ENCODE measurements at regions not wholly inside any gene's neighbourhood (a gene's known extent, or its start where the extent isn't known, plus 50 kb on each side); places are given as distances from the start of the nearest gene placed in this dataset.
A peak's percentile ranks its signal among the peaks of the same experiment; 100 is the strongest.
"Not testable (repeated sequence)": the region's sequence is repeated elsewhere in the genome, so short reads cannot be mapped to it uniquely, and the experiment has no call there.

DNA sequence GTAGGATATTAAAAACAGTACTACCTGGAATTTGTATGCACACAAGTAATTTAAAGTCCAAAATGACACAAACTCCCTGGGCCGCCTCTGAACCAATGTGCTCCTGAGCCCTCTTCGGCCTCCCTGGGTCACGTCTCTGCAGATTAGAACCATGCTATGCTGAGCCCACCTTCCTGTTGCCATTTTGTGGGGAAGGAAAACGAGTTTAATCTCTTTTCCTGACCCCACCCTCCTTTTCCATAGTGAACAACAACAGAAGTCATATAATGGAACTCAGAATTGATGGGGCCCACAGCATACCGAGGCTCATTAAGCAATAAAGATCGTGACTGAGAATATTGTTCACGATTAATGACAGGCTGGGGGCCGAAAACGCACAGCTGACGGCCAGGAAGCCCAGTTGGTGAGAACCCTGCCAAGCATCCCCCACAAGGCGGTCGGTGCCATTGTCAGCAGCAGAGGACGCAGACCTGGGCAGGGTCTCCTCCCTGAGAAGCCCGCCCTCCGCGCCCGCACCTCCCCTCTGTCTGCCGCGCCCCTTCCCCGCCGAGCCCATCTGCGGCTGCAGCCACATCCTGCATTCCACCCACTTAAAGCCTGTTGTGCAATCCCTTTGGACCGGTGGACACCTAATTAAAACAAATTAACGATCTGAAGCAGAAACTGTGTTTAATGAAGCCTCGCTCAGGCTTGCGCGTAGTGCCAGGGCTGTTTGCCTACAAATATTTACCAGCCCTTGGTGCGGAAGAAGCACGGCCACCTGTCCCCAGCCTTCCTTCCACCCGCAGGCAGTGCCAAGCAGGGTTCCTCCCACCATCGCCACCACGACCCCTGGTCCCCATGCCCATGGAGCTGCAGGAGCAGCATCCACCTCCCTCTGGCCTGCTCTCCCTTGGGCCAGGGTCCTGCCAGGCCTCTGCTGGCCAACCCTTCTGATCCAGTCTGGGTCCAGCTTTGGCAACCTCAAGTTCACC, 68.1 kb downstream of the DLL1 start:
- Mint-ChIP-seq H3K27me3 (no peaks in the 10 kb centered on the region), H3K4me1 (peaks cover 20% of the 10 kb centered on the region), H3K36me3 (no peaks in the 10 kb centered on the region), H3K4me3 (no peak overlapping the region), H3K27ac (no peak overlapping the region), H3K9me3 (no peaks in the 10 kb centered on the region)
- DNase-seq = no peak

DNA sequence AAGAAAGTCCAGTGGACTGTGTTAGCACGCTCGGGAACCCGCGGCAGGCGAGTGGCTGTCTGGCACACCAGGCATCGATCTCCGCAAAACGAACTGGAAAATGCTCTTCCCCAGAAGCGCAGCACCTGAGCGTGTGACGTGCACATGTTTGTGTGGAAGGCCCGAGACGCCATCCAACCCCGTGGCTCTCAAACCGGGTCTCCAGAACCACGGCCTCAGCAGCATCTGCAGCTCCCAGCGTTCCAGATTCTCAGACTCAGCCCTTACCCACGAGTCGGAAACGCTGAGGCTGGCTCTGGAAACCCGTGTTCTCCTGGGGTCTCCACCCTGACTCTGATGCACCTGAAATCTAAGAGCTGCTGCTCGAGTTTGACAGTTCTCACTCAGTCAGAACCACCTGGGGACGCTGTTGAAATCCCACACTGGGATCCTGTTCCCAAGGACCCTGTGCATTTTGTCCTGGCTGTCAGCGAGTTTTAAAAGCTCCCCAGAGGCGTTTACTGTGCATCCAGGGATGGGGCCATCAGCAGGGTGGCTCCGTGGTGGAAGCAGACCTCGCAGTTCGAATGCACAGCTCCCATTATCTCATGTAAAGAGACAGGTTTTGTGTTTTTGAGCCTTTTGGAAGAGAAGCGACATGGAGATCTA, 69.0 kb downstream of the DLL1 start:
- no peak overlapping the region for H3K27ac Mint-ChIP-seq
- no peaks in the 10 kb centered on the region for H3K27me3 Mint-ChIP-seq
- no peak for DNase-seq
- peaks cover 20% of the 10 kb centered on the region for H3K4me1 Mint-ChIP-seq
- H3K36me3 Mint-ChIP-seq = no peaks in the 10 kb centered on the region
- H3K9me3 Mint-ChIP-seq = no peaks in the 10 kb centered on the region
- H3K4me3 Mint-ChIP-seq = no peak overlapping the region

DNA sequence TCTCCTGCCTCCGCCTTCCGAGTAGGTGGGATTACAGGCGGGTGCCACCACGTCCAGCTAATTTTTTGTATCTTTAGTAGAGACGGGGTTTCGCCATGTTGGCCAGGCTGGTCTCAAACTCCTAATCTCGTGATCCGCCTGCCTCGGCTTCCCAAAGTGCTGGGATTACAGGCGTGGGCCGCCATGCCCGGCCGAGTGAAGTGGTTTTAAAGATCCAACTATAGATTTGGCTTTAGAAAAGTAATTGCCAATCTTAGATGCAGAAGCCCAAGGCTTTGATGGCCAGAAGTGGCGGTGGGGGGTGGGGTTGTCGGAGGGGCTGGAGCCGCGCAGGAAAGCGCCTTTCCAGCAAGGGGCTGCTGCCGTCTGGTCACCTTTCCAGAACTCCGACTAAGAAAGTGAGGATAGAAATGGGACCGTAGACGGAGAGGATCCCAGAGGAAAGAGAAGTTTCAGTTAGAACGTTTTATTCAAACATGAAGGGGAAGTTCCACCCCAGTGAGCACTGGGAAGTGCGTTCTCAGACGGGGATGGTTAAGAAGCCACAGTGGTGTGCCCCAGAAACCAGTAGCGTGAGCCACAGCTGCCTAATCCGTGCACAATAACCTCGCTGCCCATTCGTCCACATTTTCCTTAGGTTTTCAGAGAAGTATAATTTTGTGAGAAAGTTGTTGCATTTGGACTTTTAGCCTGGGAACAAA, 69.7 kb downstream of the DLL1 start:
- H3K9me3 Mint-ChIP-seq = no peaks in the 10 kb centered on the region
- no peak for DNase-seq
- peaks cover 20% of the 10 kb centered on the region for H3K4me1 Mint-ChIP-seq
- H3K36me3 Mint-ChIP-seq = no peaks in the 10 kb centered on the region
- no peaks in the 10 kb centered on the region for H3K27me3 Mint-ChIP-seq
- no peak overlapping the region for H3K27ac Mint-ChIP-seq
- no peak overlapping the region for H3K4me3 Mint-ChIP-seq

DNA sequence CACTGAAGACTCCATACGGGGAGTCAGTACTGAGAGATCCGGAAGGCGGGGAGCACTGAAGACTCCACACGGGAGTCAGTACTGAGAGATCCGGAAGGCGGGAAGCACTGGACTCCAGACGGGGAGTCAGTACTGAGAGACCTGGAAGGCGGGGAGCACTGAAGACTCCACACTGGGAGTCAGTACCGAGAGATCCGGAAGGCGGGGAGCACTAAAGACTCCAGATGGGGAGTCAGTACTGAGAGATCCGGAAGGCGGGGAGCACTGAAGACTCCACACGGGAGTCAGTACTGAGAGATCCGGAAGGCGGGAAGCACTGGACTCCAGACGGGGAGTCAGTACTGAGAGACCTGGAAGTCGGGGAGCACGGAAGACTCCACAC, 77.2 kb downstream of the DLL1 start:
- not testable (repeated sequence) for H3K4me3 Mint-ChIP-seq, H3K27ac Mint-ChIP-seq, H3K9me3 Mint-ChIP-seq, H3K4me1 Mint-ChIP-seq, DNase-seq, H3K36me3 Mint-ChIP-seq, H3K27me3 Mint-ChIP-seq

DNA sequence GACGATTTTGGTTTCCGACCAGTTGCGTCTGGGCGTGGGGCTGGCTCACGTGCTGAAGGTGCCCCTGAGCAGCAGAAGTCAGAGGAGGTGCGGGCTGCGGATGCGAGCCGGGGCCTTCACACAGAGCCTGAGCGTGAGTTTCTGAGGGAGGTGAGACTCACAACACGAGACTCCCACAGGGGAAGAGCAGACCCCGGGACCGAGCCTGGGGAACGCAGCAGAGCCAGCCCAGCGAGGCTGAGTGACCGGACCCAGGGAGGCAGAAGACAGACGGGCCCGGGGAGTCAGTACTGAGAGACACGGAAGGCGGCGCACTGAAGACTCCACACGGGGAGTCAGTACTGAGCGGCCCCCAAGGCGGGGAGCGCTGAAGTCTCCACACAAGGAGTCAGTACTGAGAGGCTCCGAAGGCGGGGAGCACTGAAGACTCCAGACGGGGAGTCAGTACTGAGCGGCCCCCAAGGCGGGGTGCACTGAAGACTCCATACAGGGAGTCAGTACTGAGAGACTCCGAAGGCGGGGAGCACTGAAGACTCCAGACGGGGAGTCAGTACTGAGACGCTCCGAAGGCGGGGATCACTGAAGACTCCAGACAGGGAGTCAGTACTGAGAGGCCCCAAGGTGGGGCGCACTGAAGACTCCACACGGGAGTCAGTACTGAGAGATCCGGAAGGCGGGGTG, 77.8 kb downstream of the DLL1 start:
- Mint-ChIP-seq H3K27ac (no peak overlapping the region), H3K4me3 (no peak overlapping the region), H3K9me3 (no peaks in the 10 kb centered on the region), H3K27me3 (no peaks in the 10 kb centered on the region), H3K36me3 (no peaks in the 10 kb centered on the region), H3K4me1 (peaks cover 6% of the 10 kb centered on the region)
- DNase-seq = no peak

DNA sequence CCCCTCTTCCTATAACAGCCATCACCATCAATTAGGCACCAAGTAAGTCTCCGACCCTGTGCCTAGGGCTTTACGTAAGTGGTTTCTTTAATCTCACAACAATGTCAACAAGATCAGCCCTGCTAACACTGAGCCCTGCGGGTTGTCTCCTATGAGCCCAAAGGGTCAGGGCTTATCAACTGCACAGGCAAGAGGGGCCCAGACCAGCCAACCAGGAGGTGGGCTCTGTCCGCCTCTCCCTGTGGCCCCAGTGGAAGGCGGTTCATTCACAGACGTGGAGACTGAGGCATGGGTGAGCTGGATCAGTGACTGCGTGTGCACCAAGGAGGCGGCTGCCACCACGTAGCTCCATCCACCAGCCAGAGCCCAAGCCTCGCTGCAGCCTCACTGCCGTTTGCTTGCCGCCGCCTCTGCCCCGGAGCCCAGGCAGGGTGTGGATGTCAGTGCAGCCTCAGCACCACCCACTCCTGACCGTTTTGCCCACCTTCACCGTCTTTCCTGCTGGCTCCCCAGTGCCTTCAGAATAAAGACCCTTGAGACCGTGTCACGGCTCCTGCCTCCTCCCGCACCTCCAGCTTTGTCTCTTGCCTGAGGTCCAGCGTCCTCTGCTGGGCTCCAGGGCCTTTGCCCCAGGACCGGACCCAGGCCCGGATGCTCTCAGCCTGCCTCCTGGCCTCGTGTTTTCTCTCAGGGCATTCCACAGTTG, 78.7 kb downstream of the DLL1 start:
- no peaks in the 10 kb centered on the region for H3K27me3 Mint-ChIP-seq
- H3K4me1 Mint-ChIP-seq = peaks cover 6% of the 10 kb centered on the region
- no peak for DNase-seq
- no peaks in the 10 kb centered on the region for H3K36me3 Mint-ChIP-seq
- H3K9me3 Mint-ChIP-seq = no peaks in the 10 kb centered on the region
- H3K4me3 Mint-ChIP-seq = no peak overlapping the region
- H3K27ac Mint-ChIP-seq = no peak overlapping the region

DNA sequence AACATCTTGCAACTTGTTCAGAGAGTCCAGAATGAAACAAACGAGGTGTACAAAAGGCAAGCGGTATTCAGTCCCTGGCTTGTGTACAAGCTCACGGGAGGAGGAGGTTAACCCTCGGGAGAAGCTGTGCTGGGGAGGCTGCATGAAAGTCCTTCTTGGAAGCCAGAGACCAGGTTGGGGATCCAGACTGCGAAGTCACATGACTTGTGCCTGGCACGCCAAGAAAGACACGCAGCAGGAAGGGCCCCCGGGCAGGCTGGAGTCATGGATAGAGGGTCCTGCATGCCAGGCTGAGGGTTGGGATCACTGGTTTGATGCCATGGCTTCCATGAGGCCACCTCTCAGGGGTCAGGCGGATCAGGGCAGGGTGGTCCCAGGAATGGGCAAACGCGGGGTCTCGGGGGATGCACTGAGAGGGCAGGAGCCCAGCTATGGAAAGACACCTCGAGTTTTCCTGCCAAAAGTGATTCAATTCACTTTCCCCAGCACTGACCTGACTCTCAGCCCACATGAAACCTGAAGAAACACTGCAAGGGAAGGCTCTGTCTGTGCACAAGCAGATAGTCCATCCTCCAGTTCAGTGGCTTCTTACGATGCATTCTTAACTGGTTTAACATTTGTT, 79.4 kb downstream of the DLL1 start:
- no peaks in the 10 kb centered on the region for H3K36me3 Mint-ChIP-seq
- H3K4me3 Mint-ChIP-seq = no peak overlapping the region
- H3K4me1 Mint-ChIP-seq = peaks cover 6% of the 10 kb centered on the region
- H3K9me3 Mint-ChIP-seq = no peaks in the 10 kb centered on the region
- DNase-seq = no peak
- H3K27me3 Mint-ChIP-seq = no peaks in the 10 kb centered on the region
- H3K27ac Mint-ChIP-seq = no peak overlapping the region

DNA sequence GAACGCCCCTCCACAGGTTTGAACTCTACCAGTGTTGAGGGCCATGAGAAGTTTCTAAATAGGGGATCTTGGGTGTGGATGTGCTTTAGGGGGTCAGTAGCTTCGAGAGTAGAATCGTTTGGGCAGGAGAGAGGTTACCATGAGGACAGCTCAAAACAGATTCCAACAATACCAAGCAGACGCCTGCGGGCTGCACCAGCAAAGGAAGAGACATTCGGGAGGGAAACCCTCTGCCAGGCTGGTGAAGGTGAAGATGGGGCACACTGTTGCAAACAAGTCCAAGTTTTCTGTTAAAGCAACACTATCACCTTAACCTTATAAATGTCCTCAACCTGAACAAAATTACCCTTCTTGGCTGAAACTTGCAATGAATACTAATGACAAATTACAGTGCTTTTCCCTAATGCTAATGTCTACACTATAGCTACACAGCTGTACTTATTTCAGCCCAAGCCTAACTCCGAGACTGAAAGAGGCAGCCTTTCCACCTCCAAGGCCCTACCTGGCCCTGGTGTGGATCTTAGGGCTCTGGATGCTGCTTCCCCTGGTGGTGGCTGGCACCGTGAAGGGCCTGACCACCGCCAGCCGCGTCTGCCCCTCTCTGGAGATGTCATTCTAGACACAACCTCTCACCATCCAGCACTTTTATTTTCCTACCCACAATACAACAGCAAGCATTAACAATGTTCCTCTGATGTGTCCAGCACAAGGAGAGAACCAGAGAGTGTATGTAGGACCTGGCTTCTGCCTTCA, 80.1 kb downstream of the DLL1 start:
- Mint-ChIP-seq H3K9me3 (no peaks in the 10 kb centered on the region), H3K36me3 (no peaks in the 10 kb centered on the region), H3K27ac (no peak overlapping the region), H3K4me1 (peaks cover 6% of the 10 kb centered on the region), H3K27me3 (no peaks in the 10 kb centered on the region), H3K4me3 (no peak overlapping the region)
- DNase-seq = no peak

DNA sequence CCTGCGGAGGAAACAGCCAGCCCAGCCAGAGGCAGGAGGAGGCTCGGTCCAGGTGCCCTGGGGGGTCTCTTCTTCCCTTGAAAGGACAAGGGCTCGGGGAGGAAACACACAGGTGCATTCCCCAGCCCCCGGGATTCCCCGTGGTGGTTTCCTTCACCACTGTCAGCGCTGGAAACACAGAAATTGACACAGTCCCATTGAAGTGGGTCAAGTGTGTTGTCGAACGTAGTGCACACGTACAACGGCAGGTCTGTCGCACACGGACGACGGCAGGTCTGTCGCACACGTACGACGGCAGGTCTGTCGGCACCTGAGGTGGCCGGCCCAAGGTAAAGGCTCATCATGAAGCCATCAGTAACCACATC, 80.9 kb downstream of the DLL1 start:
- H3K9me3 Mint-ChIP-seq = no peaks in the 10 kb centered on the region
- no peak overlapping the region for H3K4me3 Mint-ChIP-seq
- DNase-seq = peak; percentile 21
- no peaks in the 10 kb centered on the region for H3K27me3 Mint-ChIP-seq
- peaks cover 6% of the 10 kb centered on the region for H3K4me1 Mint-ChIP-seq
- no peaks in the 10 kb centered on the region for H3K36me3 Mint-ChIP-seq
- no peak overlapping the region for H3K27ac Mint-ChIP-seq

DNA sequence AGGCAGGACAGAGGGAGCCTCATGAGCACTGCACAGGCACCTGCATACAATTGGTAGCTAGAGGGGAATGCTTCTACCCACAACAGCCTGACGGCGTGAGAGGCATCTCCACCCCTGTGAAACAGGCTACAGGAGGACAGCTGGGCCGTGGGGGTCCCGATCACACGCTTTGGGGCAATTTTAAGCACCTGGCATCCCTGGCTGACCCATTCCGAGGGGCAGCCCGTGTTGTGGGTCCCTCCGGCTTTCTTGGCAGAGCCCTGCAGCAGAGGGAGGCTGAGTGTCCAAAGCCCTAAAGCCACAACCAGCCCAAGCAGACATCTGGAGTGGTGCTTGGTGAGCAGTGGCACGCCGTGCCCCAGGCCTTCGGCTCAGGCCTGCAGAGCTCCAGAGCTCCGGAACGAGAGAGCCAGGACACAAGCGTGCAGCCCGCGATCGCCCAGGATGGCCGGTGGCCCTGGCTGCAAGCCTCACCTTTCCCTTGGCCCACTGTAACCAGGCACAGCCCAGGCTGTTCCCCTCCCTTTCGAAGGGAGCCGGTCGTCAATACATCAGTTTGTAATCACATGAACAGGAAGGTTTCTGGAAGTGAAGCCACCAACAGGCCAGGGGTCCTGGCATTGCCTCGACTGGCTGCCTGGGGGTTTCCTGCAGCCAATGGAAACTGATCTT, 81.4 kb downstream of the DLL1 start:
- no peak for DNase-seq
- H3K27ac Mint-ChIP-seq = no peak overlapping the region
- H3K4me3 Mint-ChIP-seq = no peak overlapping the region
- no peaks in the 10 kb centered on the region for H3K27me3 Mint-ChIP-seq
- H3K36me3 Mint-ChIP-seq = no peaks in the 10 kb centered on the region
- peaks cover 6% of the 10 kb centered on the region for H3K4me1 Mint-ChIP-seq
- no peaks in the 10 kb centered on the region for H3K9me3 Mint-ChIP-seq

DNA sequence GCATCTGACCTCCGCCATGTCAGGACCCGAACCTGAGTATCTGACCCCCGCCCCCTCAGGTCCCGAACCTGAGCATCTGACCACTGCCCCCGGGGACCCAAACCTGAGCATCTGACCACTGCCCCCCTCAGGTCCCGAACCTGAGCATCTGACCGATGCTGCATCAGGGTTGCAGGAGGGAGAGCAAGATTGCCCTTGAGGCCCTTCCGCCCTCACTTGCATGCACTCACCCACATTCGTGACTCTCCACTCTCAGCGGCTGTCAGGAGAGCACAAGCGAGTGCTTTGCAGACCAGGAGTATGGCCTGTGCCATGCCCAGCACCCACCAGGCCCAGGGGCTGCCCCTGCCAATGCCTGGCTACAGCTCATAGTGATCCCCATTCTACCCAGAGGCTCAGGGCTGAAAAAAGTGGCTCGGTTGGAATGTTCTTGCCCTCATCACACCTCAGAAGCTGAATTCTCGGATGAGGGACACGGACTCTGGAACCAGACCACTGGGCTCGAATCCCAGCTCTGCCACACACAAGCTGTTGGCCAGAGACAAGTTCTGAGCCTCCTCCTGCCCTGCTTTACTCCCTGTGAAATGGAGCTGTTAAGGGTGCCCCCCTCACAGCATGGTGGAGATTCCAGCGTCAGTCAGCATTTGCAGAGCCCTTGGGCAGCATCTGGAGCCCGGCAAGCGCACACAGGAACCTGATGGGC, 82.1 kb downstream of the DLL1 start:
- Mint-ChIP-seq H3K36me3 (no peaks in the 10 kb centered on the region), H3K9me3 (peaks cover 4% of the 10 kb centered on the region), H3K27me3 (no peaks in the 10 kb centered on the region), H3K27ac (no peak overlapping the region), H3K4me1 (peaks cover 6% of the 10 kb centered on the region), H3K4me3 (no peak overlapping the region)
- no peak for DNase-seq

DNA sequence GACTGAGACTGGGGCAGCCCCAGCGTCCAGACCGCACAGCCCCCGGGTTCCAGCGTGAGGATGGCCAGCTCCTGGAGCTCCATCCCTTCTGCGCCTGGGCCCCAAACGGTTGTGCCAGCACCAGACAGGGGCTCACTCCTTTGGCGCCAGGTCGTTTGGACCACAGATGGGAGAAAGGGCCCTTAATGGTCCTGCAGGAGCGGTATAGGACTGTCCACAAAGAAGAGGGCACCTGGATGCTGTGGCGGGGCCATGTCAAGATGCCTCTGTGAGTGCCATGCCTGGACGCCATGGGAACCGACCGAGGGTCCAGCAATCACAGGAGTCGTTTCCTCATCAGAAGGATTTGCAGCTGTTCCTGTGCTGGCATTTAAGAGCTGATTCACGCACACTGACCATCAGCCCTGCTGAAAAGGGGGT, 82.7 kb downstream of the DLL1 start:
- no peak for DNase-seq
- H3K4me3 Mint-ChIP-seq = no peak overlapping the region
- no peaks in the 10 kb centered on the region for H3K27me3 Mint-ChIP-seq
- H3K27ac Mint-ChIP-seq = no peak overlapping the region
- H3K36me3 Mint-ChIP-seq = no peaks in the 10 kb centered on the region
- H3K9me3 Mint-ChIP-seq = peaks cover 7% of the 10 kb centered on the region
- peaks cover 6% of the 10 kb centered on the region for H3K4me1 Mint-ChIP-seq
